Hepatocyte (in vitro differentiated cells): ENCODE measurements at regions not wholly inside any gene's neighbourhood (a gene's known extent, or its start where the extent isn't known, plus 50 kb on each side); places are given as distances from the start of the nearest gene placed in this dataset.

Source experiments
- DNase-seq: peaks from one replicate; pipeline ENCODE4 v3.0.0-alpha.2; 2016; ENCODE audit warnings: low spot score
- H2AFZ ChIP-seq: fragments of 200-600 bp; sonication (generic); 2 replicates; pipeline ENCODE4 v1.6.0; 2016; ENCODE audit warnings: antibody characterized with exemption, mild to moderate bottlenecking
- H3K27ac ChIP-seq: fragments of 200-600 bp; sonication (generic); 2 replicates; pipeline ENCODE4 v1.5.1; 2016; ENCODE audit warnings: mild to moderate bottlenecking
- H3K27me3 ChIP-seq: fragments of 200-600 bp; sonication (generic); 2 replicates; pipeline ENCODE4 v1.6.1; 2016
- H3K36me3 ChIP-seq: fragments of 200-600 bp; sonication (generic); replicated peaks from 2 replicates; pipeline ENCODE4 v1.5.1; 2016; ENCODE audit warnings: low read depth; ENCODE audit not compliant: insufficient read depth
- H3K4me1 ChIP-seq: fragments of 200-600 bp; sonication (generic); 2 replicates; pipeline ENCODE4 v1.5.1; 2016; ENCODE audit warnings: mild to moderate bottlenecking, moderate library complexity; ENCODE audit not compliant: insufficient read depth
- H3K4me2 ChIP-seq: fragments of 200-600 bp; sonication (generic); 2 replicates; pipeline ENCODE4 v1.6.0; 2016
- H3K4me3 ChIP-seq: fragments of 200-600 bp; sonication (generic); 2 replicates; pipeline ENCODE4 v1.5.1; 2016; ENCODE audit warnings: mild to moderate bottlenecking
- H3K79me2 ChIP-seq: fragments of 200-600 bp; sonication (generic); 2 replicates; pipeline ENCODE4 v1.6.0; 2017; ENCODE audit warnings: mild to moderate bottlenecking
- H3K9me2 ChIP-seq: fragments of 200-600 bp; sonication (generic); replicated peaks from 2 replicates; pipeline ENCODE4 v1.6.0; 2017; ENCODE audit warnings: mild to moderate bottlenecking; ENCODE audit not compliant: insufficient read depth
- H3K9me3 ChIP-seq: fragments of 200-600 bp; sonication (generic); 2 replicates; pipeline ENCODE4 v1.5.1; 2016; ENCODE audit warnings: low read depth, mild to moderate bottlenecking
- H4K20me1 ChIP-seq: fragments of 200-600 bp; sonication (generic); 2 replicates; pipeline ENCODE4 v1.6.0; 2016; ENCODE audit warnings: mild to moderate bottlenecking; ENCODE audit not compliant: insufficient read depth, poor library complexity, severe bottlenecking
- EZH2 ChIP-seq: fragments of 200-600 bp; sonication (generic); IDR thresholded peaks from 2 replicates; pipeline ENCODE4 v1.6.1; 2016; ENCODE audit warnings: antibody characterized with exemption, mild to moderate bottlenecking, borderline replicate concordance
- EZH2phosphoT487 ChIP-seq: fragments of 200-600 bp; sonication (generic); IDR thresholded peaks from one replicate; pipeline ENCODE4 v1.6.1; 2018; ENCODE audit warnings: antibody characterized with exemption, mild to moderate bottlenecking, low read depth, moderate library complexity; ENCODE audit not compliant: unreplicated experiment, severe bottlenecking
- WGBS: methylation state at CpG from one replicate; pipeline ENCODE4 v1.1.6; 2016; ENCODE audit warnings: low lambda C conversion rate; ENCODE audit errors: missing lambda C conversion rate; 5-methylcytosine and 5-hydroxymethylcytosine counted together
- TF ChIP-seq, protein P1 (sequence below): fragments of 200-600 bp; sonication (generic); IDR thresholded peaks from 2 replicates; pipeline ENCODE4 v1.5.1; 2016; ENCODE audit warnings: antibody characterized with exemption, mild to moderate bottlenecking; ENCODE audit not compliant: poor library complexity

DNA sequence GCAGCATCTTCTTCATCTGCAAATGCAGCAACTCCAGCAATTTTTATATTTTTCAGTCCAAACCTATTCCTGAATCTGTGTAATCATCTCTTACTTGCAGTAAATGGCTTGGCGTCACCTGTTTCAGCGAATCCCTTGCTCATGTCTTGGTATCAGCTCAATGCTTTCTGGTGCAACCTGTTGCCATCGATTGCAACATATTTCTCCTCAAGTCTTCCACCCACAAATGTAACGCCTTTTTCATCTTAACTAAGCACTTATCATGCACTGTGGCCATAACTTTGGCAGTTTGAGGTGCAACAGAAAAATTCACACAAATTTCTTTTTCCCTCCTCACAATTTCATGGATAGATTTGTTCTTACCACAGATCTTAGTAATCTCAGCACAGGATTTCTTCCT lies 168.3 kb downstream of the HERPUD2 start:
- no peaks in the 10 kb centered on the region for H3K4me1 ChIP-seq
- H4K20me1 ChIP-seq, result no peaks in the 10 kb centered on the region
- no peak overlapping the region for H3K4me2 ChIP-seq
- H3K27me3 ChIP-seq, result peaks cover 16% of the 10 kb centered on the region
- H3K27ac ChIP-seq, result no peak overlapping the region
- H3K36me3 ChIP-seq, result no peaks in the 10 kb centered on the region
- no peaks in the 10 kb centered on the region for H3K9me3 ChIP-seq
- H3K4me3 ChIP-seq, result no peak overlapping the region
- WGBS, result 97% methylated on average over 4 of the region's 4 CpGs
- TF ChIP-seq, protein P1, sequence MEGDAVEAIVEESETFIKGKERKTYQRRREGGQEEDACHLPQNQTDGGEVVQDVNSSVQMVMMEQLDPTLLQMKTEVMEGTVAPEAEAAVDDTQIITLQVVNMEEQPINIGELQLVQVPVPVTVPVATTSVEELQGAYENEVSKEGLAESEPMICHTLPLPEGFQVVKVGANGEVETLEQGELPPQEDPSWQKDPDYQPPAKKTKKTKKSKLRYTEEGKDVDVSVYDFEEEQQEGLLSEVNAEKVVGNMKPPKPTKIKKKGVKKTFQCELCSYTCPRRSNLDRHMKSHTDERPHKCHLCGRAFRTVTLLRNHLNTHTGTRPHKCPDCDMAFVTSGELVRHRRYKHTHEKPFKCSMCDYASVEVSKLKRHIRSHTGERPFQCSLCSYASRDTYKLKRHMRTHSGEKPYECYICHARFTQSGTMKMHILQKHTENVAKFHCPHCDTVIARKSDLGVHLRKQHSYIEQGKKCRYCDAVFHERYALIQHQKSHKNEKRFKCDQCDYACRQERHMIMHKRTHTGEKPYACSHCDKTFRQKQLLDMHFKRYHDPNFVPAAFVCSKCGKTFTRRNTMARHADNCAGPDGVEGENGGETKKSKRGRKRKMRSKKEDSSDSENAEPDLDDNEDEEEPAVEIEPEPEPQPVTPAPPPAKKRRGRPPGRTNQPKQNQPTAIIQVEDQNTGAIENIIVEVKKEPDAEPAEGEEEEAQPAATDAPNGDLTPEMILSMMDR, result no peak
- TF ChIP-seq EZH2phosphoT487 (no peak), EZH2 (no peak)
- H3K79me2 ChIP-seq, result no peaks in the 10 kb centered on the region
- no peaks in the 10 kb centered on the region for H3K9me2 ChIP-seq
- DNase-seq, result no peak
- H2AFZ ChIP-seq, result no peak overlapping the region

DNA sequence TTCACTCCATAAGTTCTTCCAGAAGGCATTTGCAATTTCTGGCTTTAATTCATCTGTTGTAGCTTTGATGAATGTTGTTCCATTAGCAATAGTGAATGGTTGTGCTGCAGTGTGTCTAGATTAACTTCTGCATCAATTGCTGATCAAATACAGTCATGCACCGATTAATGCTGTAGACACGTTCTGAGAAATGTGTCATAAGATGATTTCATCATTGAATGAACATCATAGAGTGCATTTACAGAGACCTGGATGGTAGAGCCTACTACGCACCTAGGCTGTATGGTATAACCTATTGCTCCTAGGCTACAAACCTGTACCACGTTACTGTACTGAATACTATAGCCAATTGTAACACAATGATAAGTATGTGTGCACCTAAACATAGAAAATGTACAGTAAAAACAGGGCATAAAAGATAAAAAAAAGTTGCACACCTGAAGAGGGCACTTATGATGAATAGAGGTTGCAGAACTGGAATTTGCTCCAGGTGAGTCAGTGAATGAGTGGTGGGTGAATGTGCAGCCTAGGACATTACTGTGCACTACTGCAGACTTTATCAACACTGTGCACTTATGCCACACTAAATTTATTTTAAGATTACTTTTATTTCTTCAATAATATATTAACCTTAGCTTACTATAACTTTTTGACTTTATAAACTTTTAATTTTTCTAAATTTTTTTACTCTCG lies 170.7 kb downstream of the HERPUD2 start:
- WGBS, result 90% methylated on average over 5 of the region's 5 CpGs
- no peaks in the 10 kb centered on the region for H3K4me1 ChIP-seq
- no peak for DNase-seq
- no peaks in the 10 kb centered on the region for H4K20me1 ChIP-seq
- no peak overlapping the region for H3K27ac ChIP-seq
- no peaks in the 10 kb centered on the region for H3K79me2 ChIP-seq
- TF ChIP-seq, protein P1, result no peak
- TF ChIP-seq EZH2, result no peak
- no peak for TF ChIP-seq EZH2phosphoT487
- no peak overlapping the region for H2AFZ ChIP-seq
- H3K9me3 ChIP-seq, result no peaks in the 10 kb centered on the region
- no peaks in the 10 kb centered on the region for H3K9me2 ChIP-seq
- peaks cover 16% of the 10 kb centered on the region for H3K27me3 ChIP-seq
- no peaks in the 10 kb centered on the region for H3K36me3 ChIP-seq
- no peak overlapping the region for H3K4me3 ChIP-seq
- no peak overlapping the region for H3K4me2 ChIP-seq

DNA sequence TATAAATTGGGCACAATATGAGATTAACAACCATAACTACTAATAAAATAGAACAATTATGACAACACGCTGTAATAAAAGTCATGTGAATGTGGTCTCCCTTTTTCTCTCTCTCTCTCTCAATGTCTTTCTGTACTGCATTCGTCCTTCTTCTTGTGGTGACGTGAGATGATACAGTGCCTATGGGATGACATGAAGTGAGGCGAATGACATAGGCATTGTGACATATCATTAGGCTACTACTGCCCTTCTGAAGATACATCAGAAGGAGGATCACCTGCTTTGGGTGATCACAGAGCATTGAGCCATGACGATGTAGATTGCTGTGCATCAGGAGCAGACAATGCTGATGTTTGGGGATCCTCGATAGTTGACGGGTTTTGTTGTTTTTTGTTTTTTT lies 171.6 kb downstream of the HERPUD2 start:
- Histone ChIP-seq H3K9me3 (no peaks in the 10 kb centered on the region), H2AFZ (no peak overlapping the region), H3K4me2 (no peak overlapping the region), H3K79me2 (no peaks in the 10 kb centered on the region), H3K27ac (no peak overlapping the region), H3K4me3 (no peak overlapping the region), H3K4me1 (no peaks in the 10 kb centered on the region), H3K9me2 (no peaks in the 10 kb centered on the region), H3K27me3 (peaks cover 16% of the 10 kb centered on the region), H4K20me1 (no peaks in the 10 kb centered on the region), H3K36me3 (no peaks in the 10 kb centered on the region)
- 93% methylated on average over 7 of the region's 7 CpGs for WGBS
- TF ChIP-seq EZH2, result no peak
- TF ChIP-seq EZH2phosphoT487, result no peak
- DNase-seq, result no peak

DNA sequence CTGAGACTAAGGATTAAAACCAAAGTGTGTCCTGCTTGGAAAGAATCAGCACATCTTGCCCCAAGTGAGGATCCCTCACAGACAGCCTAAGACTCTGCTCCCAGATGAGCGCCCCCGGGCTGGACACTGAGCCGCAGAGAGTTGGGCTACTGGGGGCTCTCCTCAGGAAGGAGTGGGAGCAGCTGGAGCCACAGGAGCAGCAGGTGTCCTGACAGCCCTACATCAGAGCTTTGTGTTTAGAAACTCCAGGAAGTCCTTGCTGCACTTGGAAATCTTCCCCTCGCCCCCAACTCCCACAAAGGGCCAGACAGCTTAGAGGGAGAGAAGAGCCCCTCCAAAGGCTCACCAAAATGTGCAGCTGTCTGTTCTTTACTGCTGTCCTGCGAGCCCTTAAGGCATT lies 172.2 kb downstream of the HERPUD2 start:
- Histone ChIP-seq H3K79me2 (no peaks in the 10 kb centered on the region), H3K4me3 (no peak overlapping the region), H3K4me2 (no peak overlapping the region), H4K20me1 (no peaks in the 10 kb centered on the region), H3K27me3 (peaks cover 16% of the 10 kb centered on the region), H3K9me3 (no peaks in the 10 kb centered on the region), H3K27ac (no peak overlapping the region), H3K4me1 (no peaks in the 10 kb centered on the region), H2AFZ (no peak overlapping the region), H3K36me3 (no peaks in the 10 kb centered on the region), H3K9me2 (no peaks in the 10 kb centered on the region)
- TF ChIP-seq, protein P1, result no peak
- TF ChIP-seq EZH2, result no peak
- TF ChIP-seq EZH2phosphoT487, result no peak
- 55% methylated on average over 5 of the region's 5 CpGs for WGBS
- DNase-seq, result no peak
